GM12878 (cell line): ENCODE measurements at regions not wholly inside any gene's neighbourhood (a gene's known extent, or its start where the extent isn't known, plus 50 kb on each side); places are given as distances from the start of the nearest gene placed in this dataset.

Source experiments
- ATAC-seq: fragments of 200-7000 bp; cut with Tn5 transposase; 3 replicates; pipeline ENCODE4 v1.9.1; 2020; ENCODE audit warnings: mild to moderate bottlenecking, moderate library complexity
- BruUV-seq: library from RNA; stranded (reverse); fragments of 400-500 nt; replicated peaks from 2 replicates; lab custom pipeline; 2021; lab: Mats Ljungman, UMichigan
- CTCF ChIA-PET: fragments of 300-600 bp; sonication (Branson Sonifier 250); formaldehyde crosslinking; extraction: SDS; loops from one replicate; lab custom pipeline; 2021; ENCODE audit warnings: inconsistent platforms; lab: Yijun Ruan, JAX
- POLR2A ChIA-PET: fragments of 350-600 bp; formaldehyde crosslinking; extraction: SDS; loops from one replicate; lab custom pipeline; 2021; ENCODE audit warnings: inconsistent platforms; lab: Charles Lee
- RAD21 ChIA-PET: fragments of 300-600 bp; sonication (Branson Sonifier 250); formaldehyde crosslinking; loops from one replicate; lab custom pipeline; 2023; ENCODE audit warnings: antibody characterized with exemption; ENCODE audit not compliant: unreplicated experiment; lab: Charles Lee
- SMC1A ChIA-PET: fragments of 300-600 bp; sonication (Branson Sonifier 250); formaldehyde crosslinking; loops from one replicate; lab custom pipeline; 2023; ENCODE audit not compliant: unreplicated experiment, uncharacterized antibody; lab: Charles Lee
- DNase-seq: peaks from one replicate; pipeline ENCODE4 v3.0.0-alpha.2; 2011; ENCODE audit warnings: low read depth, low spot score
- FAIRE-seq: peaks from 3 replicates; lab custom pipeline; 2011; peaks lifted over from hg19 to GRCh38; lab: Jason Lieb, UNC
- H2AFZ ChIP-seq: 2 replicates; pipeline ENCODE4 v1.6.0; 2011; ENCODE audit warnings: low read depth, low read length, control low read depth; ENCODE audit not compliant: control insufficient read depth
- H3K27ac ChIP-seq: 2 replicates; pipeline ENCODE4 v1.5.1; 2011; ENCODE audit warnings: control low read depth; ENCODE audit not compliant: control insufficient read depth, insufficient read depth
- H3K27me3 ChIP-seq, 2 experiments: replicated peaks in 1 of 2; 2 replicates each; pipeline versions ENCODE4 v1.6.0 to v1.6.1; 2011; ENCODE audit warnings: low read length in 1 of 2; ENCODE audit not compliant: control insufficient read depth in 2 of 2, insufficient read depth in 2 of 2
- H3K36me3 ChIP-seq, 2 experiments: 2 replicates each; pipeline ENCODE4 v1.5.1; 2011; ENCODE audit warnings: low read length in 1 of 2; ENCODE audit not compliant: control insufficient read depth in 2 of 2, insufficient read depth in 2 of 2
- H3K4me1 ChIP-seq: 2 replicates; pipeline ENCODE4 v1.6.1; 2011; ENCODE audit warnings: mild to moderate bottlenecking, low read length, moderate library complexity, mixed read lengths; ENCODE audit not compliant: control insufficient read depth, insufficient read depth
- H3K4me2 ChIP-seq: 2 replicates; pipeline ENCODE4 v1.6.0; 2011; ENCODE audit warnings: control low read depth; ENCODE audit not compliant: control insufficient read depth, insufficient read depth
- H3K4me3 ChIP-seq: fragments of 200-600 bp; sonication (generic); 2 replicates; pipeline ENCODE4 v1.5.1; 2016
- H3K79me2 ChIP-seq: 2 replicates; pipeline ENCODE4 v1.6.0; 2011; ENCODE audit warnings: low read length; ENCODE audit not compliant: control insufficient read depth, insufficient read depth
- H3K9ac ChIP-seq: 2 replicates; pipeline ENCODE4 v1.8.0; 2011; ENCODE audit warnings: low read length, control low read depth, mixed read lengths; ENCODE audit not compliant: control insufficient read depth, insufficient read depth
- H3K9me3 ChIP-seq: replicated peaks from 3 replicates; pipeline ENCODE4 v1.5.1; 2011; ENCODE audit warnings: mild to moderate bottlenecking, low read length; ENCODE audit not compliant: control insufficient read depth, insufficient read depth
- H4K20me1 ChIP-seq: 2 replicates; pipeline ENCODE4 v1.6.0; 2011; ENCODE audit not compliant: control insufficient read depth, insufficient read depth
- ATF7 ChIP-seq: fragments of 450-650 bp; IDR thresholded peaks from 2 replicates; pipeline ENCODE4 v1.6.1; 2016; ENCODE audit warnings: low read depth, mild to moderate bottlenecking
- CREM ChIP-seq: IDR thresholded peaks from 2 replicates; pipeline ENCODE4 v1.6.1; 2014; ENCODE audit warnings: antibody characterized with exemption, low read depth
- GABPA ChIP-seq: IDR thresholded peaks from 2 replicates; pipeline ENCODE4 v1.6.1; 2014; ENCODE audit warnings: antibody characterized with exemption, low read depth, mild to moderate bottlenecking, inconsistent platforms
- HDAC2 ChIP-seq: fragments of 200-600 bp; sonication (generic); IDR thresholded peaks from 2 replicates; pipeline ENCODE4 v1.6.1; 2017
- MTA3 ChIP-seq: IDR thresholded peaks from 2 replicates; pipeline ENCODE4 v1.6.1; 2012; ENCODE audit warnings: low read length, inconsistent platforms, borderline replicate concordance
- PKNOX1 ChIP-seq: fragments of 450-650 bp; IDR thresholded peaks from 2 replicates; pipeline ENCODE4 v1.6.1; 2016; ENCODE audit warnings: mild to moderate bottlenecking
- POLR2AphosphoS5 ChIP-seq: IDR thresholded peaks from 2 replicates; pipeline ENCODE4 v1.6.1; 2011; ENCODE audit warnings: mild to moderate bottlenecking, low read length, inconsistent platforms
- ZBTB33 ChIP-seq: fragments of 450-650 bp; IDR thresholded peaks from 2 replicates; pipeline ENCODE4 v1.6.1; 2017; ENCODE audit warnings: mild to moderate bottlenecking
- ZNF207 ChIP-seq: fragments of 450-650 bp; IDR thresholded peaks from 2 replicates; pipeline ENCODE4 v1.6.1; 2014; ENCODE audit warnings: antibody characterized with exemption, mild to moderate bottlenecking, borderline replicate concordance
- WGBS: methylation state at CpG from one replicate; pipeline ENCODE4 v1.1.6; 2016; ENCODE audit warnings: low lambda C conversion rate; ENCODE audit not compliant: insufficient replicate concordance, insufficient coverage; ENCODE audit errors: missing lambda C conversion rate; 5-methylcytosine and 5-hydroxymethylcytosine counted together
- in situ Hi-C: fragments of 300-500 bp; cut with MboI; formaldehyde crosslinking; loops from 9 replicates; pipeline ENCODE4 v1.14.3; 2018; ENCODE audit warnings: mixed read lengths
- intact Hi-C: fragments of 100-400 bp; cut with micrococcal nuclease; formaldehyde crosslinking; loops from one replicate; pipeline ENCODE4 v1.14.2; 2022; ENCODE audit not compliant: unreplicated experiment
- TF ChIP-seq, protein P1 (sequence below): fragments of 450-650 bp; IDR thresholded peaks from 2 replicates; pipeline ENCODE4 v1.6.1; 2016; ENCODE audit warnings: mild to moderate bottlenecking
- TF ChIP-seq, protein P2 (sequence below): IDR thresholded peaks from 2 replicates; pipeline ENCODE4 v1.6.1; 2011; ENCODE audit warnings: low read depth, mild to moderate bottlenecking, low read length, moderate library complexity, borderline replicate concordance; ENCODE audit errors: extremely low read depth
- TF ChIP-seq, protein P3 (sequence below): fragments of 450-650 bp; IDR thresholded peaks from 2 replicates; pipeline ENCODE4 v1.6.1; 2017; ENCODE audit warnings: mild to moderate bottlenecking, moderate library complexity

DNA sequence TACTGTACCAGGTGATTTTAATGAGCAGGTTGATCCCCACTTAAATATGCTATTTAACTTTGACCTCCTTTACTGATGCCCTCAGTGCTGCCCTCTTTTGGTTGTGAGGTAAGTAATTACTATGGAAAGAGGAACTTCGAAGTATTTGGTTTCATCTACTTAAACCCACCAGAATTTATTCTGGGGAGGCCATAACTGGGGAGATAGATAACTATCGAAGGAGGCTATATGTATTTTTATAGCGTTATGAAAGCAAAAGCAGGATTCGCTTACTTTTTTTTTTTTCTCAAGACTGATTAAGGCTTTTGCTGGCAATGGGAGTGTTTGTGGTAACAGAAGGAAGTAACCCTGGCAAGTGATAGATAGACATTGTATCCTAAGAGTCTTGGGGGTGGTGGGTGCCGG, 168.9 kb upstream of the CENPW start (continued):
- TF ChIP-seq, protein P1, sequence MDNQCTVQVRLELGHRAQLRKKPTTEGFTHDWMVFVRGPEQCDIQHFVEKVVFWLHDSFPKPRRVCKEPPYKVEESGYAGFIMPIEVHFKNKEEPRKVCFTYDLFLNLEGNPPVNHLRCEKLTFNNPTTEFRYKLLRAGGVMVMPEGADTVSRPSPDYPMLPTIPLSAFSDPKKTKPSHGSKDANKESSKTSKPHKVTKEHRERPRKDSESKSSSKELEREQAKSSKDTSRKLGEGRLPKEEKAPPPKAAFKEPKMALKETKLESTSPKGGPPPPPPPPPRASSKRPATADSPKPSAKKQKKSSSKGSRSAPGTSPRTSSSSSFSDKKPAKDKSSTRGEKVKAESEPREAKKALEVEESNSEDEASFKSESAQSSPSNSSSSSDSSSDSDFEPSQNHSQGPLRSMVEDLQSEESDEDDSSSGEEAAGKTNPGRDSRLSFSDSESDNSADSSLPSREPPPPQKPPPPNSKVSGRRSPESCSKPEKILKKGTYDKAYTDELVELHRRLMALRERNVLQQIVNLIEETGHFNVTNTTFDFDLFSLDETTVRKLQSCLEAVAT, result no peak
- TF ChIP-seq GABPA (no peak), PKNOX1 (no peak), HDAC2 (no peak)
- TF ChIP-seq, protein P2, sequence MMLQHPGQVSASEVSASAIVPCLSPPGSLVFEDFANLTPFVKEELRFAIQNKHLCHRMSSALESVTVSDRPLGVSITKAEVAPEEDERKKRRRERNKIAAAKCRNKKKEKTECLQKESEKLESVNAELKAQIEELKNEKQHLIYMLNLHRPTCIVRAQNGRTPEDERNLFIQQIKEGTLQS, result no peak

DNA sequence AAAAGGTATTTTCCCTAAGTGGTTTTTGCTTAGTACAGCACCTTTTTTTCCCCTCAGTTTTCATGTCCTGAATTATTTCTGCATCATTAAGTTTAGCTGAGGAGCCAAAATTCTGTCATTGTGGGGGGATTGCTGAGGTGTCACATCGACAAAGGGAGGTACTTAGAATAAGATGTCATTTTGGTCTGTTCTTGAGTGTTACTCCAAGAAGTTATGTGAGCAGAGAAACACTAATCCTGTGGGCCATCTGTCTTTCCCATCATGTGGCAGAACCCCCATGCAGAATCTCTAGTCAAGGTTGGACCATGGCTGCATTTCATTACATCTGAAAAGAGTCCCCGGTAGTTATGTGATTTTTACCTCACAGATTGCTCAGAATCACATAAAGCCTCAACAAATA, 167.8 kb upstream of the CENPW start:
- SMC1A ChIA-PET, result interaction anchor here (2.1 kb wide), 1 partner anchor 39 kb away, joined by 5 read pairs; no protein-coding TSS in a partner anchor
- no peak for TF ChIP-seq ATF7
- no peak for TF ChIP-seq POLR2AphosphoS5
- no peak for TF ChIP-seq ZNF207
- no peak for TF ChIP-seq MTA3
- TF ChIP-seq ZBTB33, result no peak
- TF ChIP-seq CREM, result no peak
- TF ChIP-seq, protein P3, sequence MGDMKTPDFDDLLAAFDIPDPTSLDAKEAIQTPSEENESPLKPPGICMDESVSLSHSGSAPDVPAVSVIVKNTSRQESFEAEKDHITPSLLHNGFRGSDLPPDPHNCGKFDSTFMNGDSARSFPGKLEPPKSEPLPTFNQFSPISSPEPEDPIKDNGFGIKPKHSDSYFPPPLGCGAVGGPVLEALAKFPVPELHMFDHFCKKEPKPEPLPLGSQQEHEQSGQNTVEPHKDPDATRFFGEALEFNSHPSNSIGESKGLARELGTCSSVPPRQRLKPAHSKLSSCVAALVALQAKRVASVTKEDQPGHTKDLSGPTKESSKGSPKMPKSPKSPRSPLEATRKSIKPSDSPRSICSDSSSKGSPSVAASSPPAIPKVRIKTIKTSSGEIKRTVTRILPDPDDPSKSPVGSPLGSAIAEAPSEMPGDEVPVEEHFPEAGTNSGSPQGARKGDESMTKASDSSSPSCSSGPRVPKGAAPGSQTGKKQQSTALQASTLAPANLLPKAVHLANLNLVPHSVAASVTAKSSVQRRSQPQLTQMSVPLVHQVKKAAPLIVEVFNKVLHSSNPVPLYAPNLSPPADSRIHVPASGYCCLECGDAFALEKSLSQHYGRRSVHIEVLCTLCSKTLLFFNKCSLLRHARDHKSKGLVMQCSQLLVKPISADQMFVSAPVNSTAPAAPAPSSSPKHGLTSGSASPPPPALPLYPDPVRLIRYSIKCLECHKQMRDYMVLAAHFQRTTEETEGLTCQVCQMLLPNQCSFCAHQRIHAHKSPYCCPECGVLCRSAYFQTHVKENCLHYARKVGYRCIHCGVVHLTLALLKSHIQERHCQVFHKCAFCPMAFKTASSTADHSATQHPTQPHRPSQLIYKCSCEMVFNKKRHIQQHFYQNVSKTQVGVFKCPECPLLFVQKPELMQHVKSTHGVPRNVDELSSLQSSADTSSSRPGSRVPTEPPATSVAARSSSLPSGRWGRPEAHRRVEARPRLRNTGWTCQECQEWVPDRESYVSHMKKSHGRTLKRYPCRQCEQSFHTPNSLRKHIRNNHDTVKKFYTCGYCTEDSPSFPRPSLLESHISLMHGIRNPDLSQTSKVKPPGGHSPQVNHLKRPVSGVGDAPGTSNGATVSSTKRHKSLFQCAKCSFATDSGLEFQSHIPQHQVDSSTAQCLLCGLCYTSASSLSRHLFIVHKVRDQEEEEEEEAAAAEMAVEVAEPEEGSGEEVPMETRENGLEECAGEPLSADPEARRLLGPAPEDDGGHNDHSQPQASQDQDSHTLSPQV, result no peak
- POLR2A ChIA-PET, result no interaction called here
- no peak for FAIRE-seq
- no peaks in the 10 kb centered on the region for H3K36me3 ChIP-seq
- no peak overlapping the region for H3K4me3 ChIP-seq
- H3K79me2 ChIP-seq, result no peaks in the 10 kb centered on the region
- no peak overlapping the region for H3K4me2 ChIP-seq
- intact Hi-C loops, result loop anchor here (5.0 to 10.0 kb wide), 2 partner anchors 140 to 483 kb away; no protein-coding TSS in a partner anchor
- no peak overlapping the region for H2AFZ ChIP-seq
- H3K9me3 ChIP-seq, result no peaks in the 10 kb centered on the region
- CTCF ChIA-PET, result interaction anchor here (0.6 to 2.6 kb wide), 3 partner anchors 13 to 43 kb away, joined by 3 to 7 read pairs (median 3); no protein-coding TSS in a partner anchor
- no peak overlapping the region for H3K9ac ChIP-seq
- H3K27ac ChIP-seq, result no peak overlapping the region
- RAD21 ChIA-PET, result no interaction called here
- no peaks in the 10 kb centered on the region for H3K4me1 ChIP-seq
- WGBS, result 93% methylated on average over 2 of the region's 2 CpGs
- H4K20me1 ChIP-seq, result no peaks in the 10 kb centered on the region
- BruUV-seq, result no TSS peak
- DNase-seq, result no peak
- ATAC-seq, result no peak
- in situ Hi-C loops, result no loop called here
- no peaks in the 10 kb centered on the region for H3K27me3 ChIP-seq
